ENCODE measurements at regions not wholly inside any gene's neighbourhood (a gene's known extent, or its start where the extent isn't known, plus 50 kb on each side); places are given as distances from the start of the nearest gene placed in this dataset.
A peak's percentile ranks its signal among the peaks of the same experiment; 100 is the strongest.

DNA sequence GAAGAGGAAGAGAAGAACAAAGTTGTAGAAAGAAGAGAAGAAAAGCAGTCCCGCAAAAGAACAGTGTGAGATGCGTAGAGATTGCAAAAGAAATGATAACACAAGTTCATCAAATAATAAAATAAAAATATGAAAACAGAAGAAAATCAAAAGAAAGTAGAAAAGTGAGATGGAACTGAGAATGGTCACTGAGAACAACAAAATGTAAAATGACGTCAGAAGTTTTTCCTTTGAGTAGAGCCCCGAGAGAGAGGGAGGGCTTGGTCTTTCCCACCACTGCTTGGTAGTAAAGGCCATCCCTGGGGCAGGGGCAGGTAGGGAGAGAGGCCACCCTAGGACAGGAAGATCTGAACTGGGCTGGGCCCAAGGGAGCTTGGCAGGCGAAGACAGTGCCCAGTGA is 533.7 kb downstream of the QKI start:
- Histone ChIP-seq H3K4me1 (ENCODE audit: insufficient read depth, low read length) (no peaks in the 10 kb centered on the region), H4K20me1 (ENCODE audit: insufficient read depth, low read length) (no peaks in the 10 kb centered on the region), H3K4me3 (replicated peaks in 1 of 3; ENCODE audit: insufficient read depth in 1 of 3, low read depth in 2 of 3, low read length in 3 of 3) (no peak overlapping the region), H3K4me2 (ENCODE audit: low read depth, low read length) (no peak overlapping the region), H2AFZ (ENCODE audit: low read length) (no peak overlapping the region), H3K9me3 (ENCODE audit: low read length) (no peaks in the 10 kb centered on the region), H3K36me3 (replicated peaks in 1 of 2; ENCODE audit: control insufficient read depth in 1 of 2, insufficient read depth in 2 of 2, low read length in 2 of 2) (no peaks in the 10 kb centered on the region), H3K27me3 (ENCODE audit: control insufficient read depth in 1 of 2, insufficient read depth in 2 of 2, low read length in 2 of 2) (peaks cover 0 to 23% of the 10 kb centered on the region in 2 experiments; a peak in 2 of 5 replicates), H3K9ac (ENCODE audit: insufficient read depth, low read depth, low read length) (no peak overlapping the region), H3K27ac (ENCODE audit: extremely low read length, insufficient read depth, low read length) (no peak overlapping the region), H3K79me2 (ENCODE audit: insufficient read depth, low read length) (no peaks in the 10 kb centered on the region)
- WGBS (ENCODE audit: low lambda C conversion rate): 17% methylated on average over 5 of the region's 5 CpGs
- BruUV-seq (replicated peaks): no TSS peak
- in situ Hi-C loops (cut with HindIII; ENCODE audit: extremely low pct_ligation_motif_present, low pct_unique_long_range_greater_than_20kb): no loop called here
- POLR2A ChIA-PET: no interaction called here
- CTCF ChIA-PET (ENCODE audit: low intra/inter-chr PET ratio, low total read pairs): no interaction called here
- ATAC-seq (no peak), FAIRE-seq (no peak), DNase-seq (ENCODE audit: low spot score) (no peak)
- intact Hi-C loops (cut with micrococcal nuclease; ENCODE audit: unreplicated experiment): no loop called here
- peak; percentile 92 for TF ChIP-seq CREB1 (IDR thresholded peaks at IDR 0.05)
- no peak for TF ChIP-seq CREB1 (CRISPR knock-in tag; IDR thresholded peaks at IDR 0.05)
- TF ChIP-seq GATA4 (IDR thresholded peaks at IDR 0.05; ENCODE audit: borderline replicate concordance, low read depth): no peak
- TF ChIP-seq, protein P1, sequence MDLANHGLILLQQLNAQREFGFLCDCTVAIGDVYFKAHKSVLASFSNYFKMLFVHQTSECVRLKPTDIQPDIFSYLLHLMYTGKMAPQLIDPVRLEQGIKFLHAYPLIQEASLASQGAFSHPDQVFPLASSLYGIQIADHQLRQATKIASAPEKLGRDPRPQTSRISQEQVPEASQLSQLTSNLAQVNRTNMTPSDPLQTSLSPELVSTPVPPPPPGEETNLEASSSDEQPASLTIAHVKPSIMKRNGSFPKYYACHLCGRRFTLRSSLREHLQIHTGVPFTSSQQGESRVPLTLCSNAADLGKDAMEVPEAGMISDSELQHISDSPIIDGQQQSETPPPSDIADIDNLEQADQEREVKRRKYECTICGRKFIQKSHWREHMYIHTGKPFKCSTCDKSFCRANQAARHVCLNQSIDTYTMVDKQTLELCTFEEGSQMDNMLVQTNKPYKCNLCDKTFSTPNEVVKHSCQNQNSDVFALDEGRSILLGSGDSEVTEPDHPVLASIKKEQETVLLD (CRISPR knock-in tag; IDR thresholded peaks at IDR 0.05; ENCODE audit: low read depth): no peak
- no peak for TF ChIP-seq JUN (CRISPR knock-in tag; IDR thresholded peaks at IDR 0.05)
- TF ChIP-seq EZH2 (conservative IDR thresholded peaks at IDR 0.05; ENCODE audit: low read depth, low read length): no peak
- peak; percentile 95 for TF ChIP-seq ATF7 (IDR thresholded peaks at IDR 0.05)
- TF ChIP-seq ATF7 (CRISPR knock-in tag; IDR thresholded peaks at IDR 0.05): no peak
- no peak for TF ChIP-seq HOXD1 (CRISPR knock-in tag; IDR thresholded peaks at IDR 0.05)

DNA sequence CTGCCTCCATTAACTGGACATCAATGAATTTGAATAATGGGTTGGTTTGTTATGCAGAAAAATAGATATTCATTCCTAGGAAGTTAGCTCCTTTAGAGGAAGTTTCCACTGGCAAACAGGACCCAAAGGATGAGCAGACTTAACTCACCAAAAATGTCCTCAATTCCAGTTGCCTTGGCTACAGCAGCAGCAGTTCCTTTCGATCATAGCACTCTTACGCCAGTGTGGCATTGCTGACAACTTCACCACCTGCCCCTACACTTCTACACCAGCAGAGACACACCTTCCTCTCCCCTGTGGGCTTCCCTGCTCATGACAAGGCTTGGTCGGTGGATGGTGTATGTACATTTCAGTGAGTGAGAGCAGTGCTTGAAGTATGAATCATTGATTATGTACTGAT is 532.8 kb downstream of the QKI start:
- Histone ChIP-seq H3K4me2 (ENCODE audit: low read depth, low read length) (no peak overlapping the region), H3K27ac (ENCODE audit: extremely low read length, insufficient read depth, low read length) (no peak overlapping the region), H4K20me1 (ENCODE audit: insufficient read depth, low read length) (no peaks in the 10 kb centered on the region), H3K4me1 (ENCODE audit: insufficient read depth, low read length) (no peaks in the 10 kb centered on the region), H3K27me3 (ENCODE audit: control insufficient read depth in 1 of 2, insufficient read depth in 2 of 2, low read length in 2 of 2) (peaks cover 0 to 23% of the 10 kb centered on the region in 2 experiments; a peak in 2 of 5 replicates), H3K36me3 (replicated peaks in 1 of 2; ENCODE audit: control insufficient read depth in 1 of 2, insufficient read depth in 2 of 2, low read length in 2 of 2) (no peaks in the 10 kb centered on the region), H3K79me2 (ENCODE audit: insufficient read depth, low read length) (no peaks in the 10 kb centered on the region), H3K9me3 (ENCODE audit: low read length) (no peaks in the 10 kb centered on the region), H3K4me3 (replicated peaks in 1 of 3; ENCODE audit: insufficient read depth in 1 of 3, low read depth in 2 of 3, low read length in 3 of 3) (no peak overlapping the region), H2AFZ (ENCODE audit: low read length) (no peak overlapping the region), H3K9ac (ENCODE audit: insufficient read depth, low read depth, low read length) (no peak overlapping the region)
- no peak for DNase-seq (ENCODE audit: low spot score)
- POLR2A ChIA-PET: no interaction called here
- WGBS (ENCODE audit: low lambda C conversion rate): 36% methylated on average over 3 of the region's 3 CpGs
- BruUV-seq (replicated peaks): no TSS peak
- intact Hi-C loops (cut with micrococcal nuclease; ENCODE audit: unreplicated experiment): no loop called here
- CTCF ChIA-PET (ENCODE audit: low intra/inter-chr PET ratio, low total read pairs): no interaction called here
- ATAC-seq: no peak
- in situ Hi-C loops (cut with HindIII; ENCODE audit: extremely low pct_ligation_motif_present, low pct_unique_long_range_greater_than_20kb): no loop called here
- TF ChIP-seq EED (CRISPR knock-in tag; IDR thresholded peaks at IDR 0.05): no peak
- TF ChIP-seq, protein P2, sequence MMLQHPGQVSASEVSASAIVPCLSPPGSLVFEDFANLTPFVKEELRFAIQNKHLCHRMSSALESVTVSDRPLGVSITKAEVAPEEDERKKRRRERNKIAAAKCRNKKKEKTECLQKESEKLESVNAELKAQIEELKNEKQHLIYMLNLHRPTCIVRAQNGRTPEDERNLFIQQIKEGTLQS (CRISPR knock-in tag; IDR thresholded peaks at IDR 0.05): no peak
- no peak for FAIRE-seq

All from HepG2 (cell line).